ENCODE measurements at regions not wholly inside any gene's neighbourhood (a gene's known extent, or its start where the extent isn't known, plus 50 kb on each side); places are given as distances from the start of the nearest gene placed in this dataset.

- TF ChIP-seq POLR2AphosphoS5 (IDR thresholded peaks at IDR 0.05; ENCODE audit: low read depth), result no peak
- no peak for TF ChIP-seq CTCF (IDR thresholded peaks at IDR 0.05; ENCODE audit: insufficient read depth, low read length)
- no peak for TF ChIP-seq GABPA (IDR thresholded peaks at IDR 0.05; ENCODE audit: low read depth)
- TF ChIP-seq SPI1 (IDR thresholded peaks at IDR 0.05; ENCODE audit: borderline replicate concordance, low read depth), result no peak
- TF ChIP-seq REST (IDR thresholded peaks at IDR 0.05; ENCODE audit: insufficient replicate concordance, low read depth), result no peak
- H3K27me3 ChIP-seq (ENCODE audit: insufficient read depth, poor library complexity, severe bottlenecking), result no peaks in the 10 kb centered on the region
- H3K27ac ChIP-seq (replicated peaks), result no peak overlapping the region
- no peak overlapping the region for H3K4me3 ChIP-seq (replicated peaks; ENCODE audit: insufficient read depth, low read length)
- DNase-seq (ENCODE audit: low read depth in 1 of 2, low spot score in 1 of 2), result no peak
Measured at GRCh38 chr22:48893288-48894063, 934.2 kb downstream of the BRD1 start.

- H3K27ac ChIP-seq (replicated peaks), result no peak overlapping the region
- no peak overlapping the region for H3K4me3 ChIP-seq (replicated peaks; ENCODE audit: insufficient read depth, low read length)
- no peak for TF ChIP-seq GABPA (IDR thresholded peaks at IDR 0.05; ENCODE audit: low read depth)
- DNase-seq (ENCODE audit: low read depth in 1 of 2, low spot score in 1 of 2), result no peak
- no peaks in the 10 kb centered on the region for H3K27me3 ChIP-seq (ENCODE audit: insufficient read depth, poor library complexity, severe bottlenecking)
Measured at GRCh38 chr22:48892578-48893287, 934.9 kb downstream of the BRD1 start.

- no peak overlapping the region for H3K4me3 ChIP-seq (replicated peaks; ENCODE audit: insufficient read depth, low read length)
- no peak for DNase-seq (ENCODE audit: low read depth in 1 of 2, low spot score in 1 of 2)
- TF ChIP-seq POLR2AphosphoS5 (IDR thresholded peaks at IDR 0.05; ENCODE audit: low read depth) (no peak), SPI1 (IDR thresholded peaks at IDR 0.05; ENCODE audit: borderline replicate concordance, low read depth) (no peak), CTCF (IDR thresholded peaks at IDR 0.05; ENCODE audit: insufficient read depth, low read length) (no peak), REST (IDR thresholded peaks at IDR 0.05; ENCODE audit: insufficient replicate concordance, low read depth) (no peak), GABPA (IDR thresholded peaks at IDR 0.05; ENCODE audit: low read depth) (no peak)
- no peak overlapping the region for H3K27ac ChIP-seq (replicated peaks)
- H3K27me3 ChIP-seq (ENCODE audit: insufficient read depth, poor library complexity, severe bottlenecking), result no peaks in the 10 kb centered on the region
Measured at GRCh38 chr22:48891688-48892577, 935.7 kb downstream of the BRD1 start.

Data from HL-60 (cell line).